Muscle of arm (tissue), 1 donor: ENCODE measurements at regions not wholly inside any gene's neighbourhood (a gene's known extent, or its start where the extent isn't known, plus 50 kb on each side); places are given as distances from the start of the nearest gene placed in this dataset.
"Not testable (repeated sequence)": the region's sequence is repeated elsewhere in the genome, so short reads cannot be mapped to it uniquely, and the experiment has no call there.

ENCODE experiments used
- DNase-seq: peaks from one replicate; pipeline ENCODE4 v3.0.0-alpha.2; 2013

GRCh38 chr7:91683823-91684222 lies 196.7 kb downstream of the MTERF1 start:
- DNase-seq: peak; percentile 15

DNA sequence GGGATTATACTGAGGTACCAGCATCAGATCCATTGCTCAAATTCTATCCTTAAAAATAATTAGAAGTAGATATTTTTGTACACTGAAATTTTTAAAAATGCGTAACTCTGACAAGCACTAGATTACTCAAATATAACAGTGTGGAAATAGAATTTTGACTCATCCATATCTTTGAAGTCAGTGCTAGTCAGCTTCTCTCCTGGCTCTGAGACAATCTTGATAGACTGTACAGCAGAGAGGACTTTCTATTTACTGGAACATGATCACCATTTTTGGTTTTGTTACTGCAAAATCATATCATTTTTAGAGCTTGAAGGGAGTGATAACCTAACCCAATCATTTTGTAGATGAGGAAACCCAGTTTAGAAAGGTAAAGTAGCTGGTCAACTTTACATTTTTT lies 195.0 kb downstream of the MTERF1 start:
- DNase-seq: no peak

- no peak for DNase-seq
These were observed 189.9 kb downstream of the MTERF1 start for GRCh38 chr7:91690541-91691070.

DNA sequence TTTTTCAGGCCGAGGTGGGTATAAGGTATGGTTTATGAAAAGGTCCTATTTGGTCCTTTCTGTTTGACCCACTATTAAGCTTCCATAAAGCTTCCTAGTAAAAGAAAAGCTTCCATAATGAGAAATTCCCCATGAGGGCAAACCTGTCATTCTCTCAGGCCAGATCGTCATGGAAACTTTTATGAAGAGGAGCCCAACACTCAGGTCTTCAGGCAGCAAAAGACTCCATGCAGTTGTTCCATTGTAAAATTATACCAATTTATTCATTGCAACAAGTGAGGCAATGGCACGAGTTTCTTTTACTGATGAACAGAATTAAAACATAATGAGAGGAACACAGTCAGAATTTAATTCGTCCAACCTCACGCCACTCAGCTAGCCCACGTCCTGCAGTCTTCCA lies 188.6 kb downstream of the MTERF1 start:
- DNase-seq: no peak

DNA sequence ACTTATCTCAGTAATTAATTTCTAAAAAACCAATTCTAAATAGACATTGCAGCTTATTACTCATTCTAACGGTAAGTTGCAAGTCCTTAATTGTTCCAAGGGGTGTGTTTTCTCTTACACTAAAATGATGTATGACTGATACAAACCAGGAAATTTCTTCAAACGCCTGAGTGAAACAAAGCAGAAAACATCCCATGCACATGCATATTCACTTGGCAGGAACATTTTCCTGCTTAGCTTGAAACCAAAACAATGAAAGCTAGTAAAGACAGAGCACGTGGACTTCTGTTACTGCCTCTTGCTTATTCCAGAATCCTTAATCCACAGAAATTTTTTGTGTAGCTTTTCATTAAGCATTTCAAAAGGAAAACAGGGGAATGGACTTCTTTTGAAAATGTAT lies 187.7 kb downstream of the MTERF1 start:
- peak; percentile 38 for DNase-seq

GRCh38 chr7:91694351-91694841 lies 186.1 kb downstream of the MTERF1 start:
- DNase-seq: peak; percentile 36

GRCh38 chr7:91710881-91711280 lies 169.6 kb downstream of the MTERF1 start:
- peak; percentile 59 for DNase-seq

GRCh38 chr7:91713669-91714068 lies 166.8 kb downstream of the MTERF1 start:
- DNase-seq: no peak

DNA sequence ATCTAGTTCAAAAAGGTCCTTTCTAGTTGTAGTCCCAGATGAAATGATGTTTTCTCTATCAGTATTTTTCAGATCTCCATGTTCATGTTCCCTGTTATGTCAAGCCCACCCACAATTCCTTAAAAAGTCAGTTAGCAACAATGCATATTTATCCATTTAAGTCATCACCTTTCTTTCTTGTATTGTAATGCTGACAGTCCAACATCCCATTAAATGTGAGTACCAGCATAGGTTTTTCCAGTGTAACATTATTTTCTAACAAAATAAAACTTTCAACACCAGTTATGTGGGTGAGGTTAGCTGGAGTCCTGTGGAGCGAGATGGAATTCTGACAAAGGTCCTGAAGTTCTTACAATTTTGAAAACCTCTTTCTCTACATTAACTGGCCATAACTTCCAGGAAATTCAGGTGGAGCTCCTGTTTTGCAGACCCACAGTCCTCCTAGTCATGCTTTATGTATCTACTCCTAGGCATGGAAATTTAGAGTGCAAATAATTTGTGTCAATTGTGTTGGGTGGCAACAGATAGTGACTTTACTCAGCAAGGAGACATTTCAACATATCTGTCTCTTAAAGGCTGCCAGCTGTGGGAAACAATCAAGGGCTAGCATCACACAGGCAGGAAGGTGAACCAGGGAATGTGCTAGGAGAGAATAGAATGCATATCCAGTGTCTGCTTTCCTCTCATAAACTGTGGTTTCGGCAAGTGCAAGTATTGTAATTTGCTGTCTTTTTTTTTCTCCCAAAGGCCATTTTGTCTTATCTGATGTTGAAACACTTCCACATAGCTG lies 162.6 kb downstream of the MTERF1 start:
- no peak for DNase-seq

GRCh38 chr7:91719008-91719407 lies 161.5 kb downstream of the MTERF1 start:
- no peak for DNase-seq

- DNase-seq: no peak
These were observed 160.1 kb downstream of the MTERF1 start for GRCh38 chr7:91720260-91720937.

GRCh38 chr7:91722831-91723230 lies 157.7 kb downstream of the MTERF1 start:
- no peak for DNase-seq

GRCh38 chr7:91729046-91729445 lies 151.5 kb downstream of the MTERF1 start:
- DNase-seq: not testable (repeated sequence)

DNA sequence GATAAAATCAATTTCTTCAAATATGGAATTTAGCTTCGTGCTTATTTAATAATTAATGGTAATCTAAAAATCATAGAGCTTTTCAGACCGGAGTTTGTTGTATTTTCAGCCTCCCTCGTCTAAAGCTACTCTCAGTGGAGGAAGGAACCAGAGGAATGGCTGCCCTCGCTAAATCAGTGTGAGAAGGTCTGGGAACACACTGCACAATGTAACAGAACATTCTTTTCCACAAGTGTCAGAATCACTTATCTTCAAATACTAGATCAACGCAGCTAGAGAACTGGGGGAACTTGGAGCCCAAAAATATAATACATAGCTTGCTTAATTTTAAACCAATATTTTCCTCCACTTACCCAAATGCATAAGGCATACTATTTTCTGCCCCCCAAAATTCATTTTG lies 148.5 kb downstream of the MTERF1 start:
- DNase-seq: no peak

DNA sequence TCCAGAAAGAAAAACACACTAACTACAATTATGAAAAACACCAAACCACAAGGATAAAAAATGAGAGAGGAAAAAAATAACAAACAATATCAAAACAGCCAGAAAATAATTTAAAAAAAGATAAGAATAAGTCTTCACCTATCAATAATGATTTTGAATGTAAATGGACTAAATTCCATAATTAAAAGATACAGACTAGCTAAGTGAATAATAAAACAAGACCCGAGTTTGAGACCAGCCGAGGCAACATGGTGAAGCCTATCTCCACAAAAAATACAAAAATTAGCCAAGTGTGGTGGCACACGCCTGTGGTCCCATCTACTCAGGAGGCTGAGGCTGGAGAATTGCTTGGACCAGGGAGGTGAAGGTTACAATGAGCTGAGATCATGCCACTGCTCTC lies 131.1 kb downstream of the MTERF1 start:
- DNase-seq: no peak

DNA sequence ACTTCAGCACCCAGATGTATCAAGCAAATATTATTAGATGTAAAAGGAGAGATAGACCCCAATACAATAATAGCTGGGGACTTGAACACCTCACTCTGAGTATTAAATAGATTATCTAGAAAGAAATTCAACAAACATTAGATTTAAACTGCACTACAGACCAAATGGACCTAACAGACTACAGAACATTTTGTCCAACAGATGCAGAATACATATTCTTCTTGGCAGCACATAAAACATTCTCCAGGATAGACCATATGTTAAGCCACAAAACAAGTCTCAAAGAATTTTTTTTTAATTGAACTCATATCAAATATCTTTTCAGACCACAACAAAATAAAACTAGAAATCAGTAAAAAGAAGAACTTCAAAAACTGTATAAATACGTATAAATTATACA lies 130.4 kb downstream of the MTERF1 start:
- no peak for DNase-seq

GRCh38 chr7:91752102-91752501 lies 128.4 kb downstream of the MTERF1 start:
- no peak for DNase-seq

GRCh38 chr7:91754280-91754679 lies 126.2 kb downstream of the MTERF1 start:
- DNase-seq: not testable (repeated sequence)

- DNase-seq: not testable (repeated sequence)
These were observed 125.4 kb downstream of the MTERF1 start for GRCh38 chr7:91755121-91755520.

DNA sequence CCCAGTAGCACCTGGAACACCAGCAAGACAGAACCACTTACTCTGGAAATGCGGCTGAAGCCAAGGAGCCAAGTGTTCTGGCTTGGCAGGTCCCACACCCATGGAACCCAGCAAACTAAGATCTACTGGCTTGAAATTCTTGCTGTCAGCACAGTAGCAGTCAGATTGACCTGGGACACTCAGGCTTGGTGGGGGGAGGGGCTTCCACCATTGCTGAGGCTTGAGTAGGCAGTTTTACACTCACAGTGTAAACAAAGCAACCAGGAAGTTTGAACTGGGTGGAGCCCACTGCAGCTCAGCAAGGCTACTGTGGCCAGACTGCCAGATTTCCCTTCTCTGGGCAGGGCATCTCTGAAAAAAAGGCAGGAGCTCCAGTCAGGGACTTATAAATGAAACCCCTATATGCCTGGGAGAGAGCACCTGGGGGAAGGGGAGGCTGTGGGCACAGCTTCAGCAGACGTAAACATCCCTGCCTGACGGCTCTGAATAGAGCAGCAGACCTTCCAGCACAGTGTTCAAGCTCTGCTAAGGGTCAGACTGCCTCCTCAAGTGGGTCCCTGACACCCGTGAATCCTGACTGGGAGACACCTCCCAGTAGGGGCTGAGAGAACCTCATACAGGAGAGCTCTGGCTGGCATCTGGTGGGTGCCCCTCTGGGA lies 121.2 kb downstream of the MTERF1 start:
- no peak for DNase-seq

DNA sequence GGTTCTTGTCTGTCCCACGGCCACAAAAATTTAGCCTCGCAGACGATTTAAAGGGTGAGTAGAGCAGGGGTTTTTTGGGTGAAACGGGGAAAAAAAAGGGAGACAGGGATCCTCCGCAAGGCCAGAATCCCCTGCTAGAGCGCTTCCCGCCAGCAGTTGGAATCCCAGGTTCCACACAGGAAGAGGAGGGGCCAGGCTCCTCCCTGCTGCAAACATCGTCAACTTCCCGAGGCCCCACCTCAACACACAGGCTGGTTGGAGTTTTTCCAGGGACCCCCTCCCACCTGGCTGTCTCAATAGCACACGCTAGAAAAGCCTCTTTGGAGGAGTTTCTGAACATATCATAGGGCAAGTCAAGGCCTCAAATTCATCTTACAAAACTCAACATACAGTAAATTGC lies 112.7 kb downstream of the MTERF1 start:
- DNase-seq: no peak

DNA sequence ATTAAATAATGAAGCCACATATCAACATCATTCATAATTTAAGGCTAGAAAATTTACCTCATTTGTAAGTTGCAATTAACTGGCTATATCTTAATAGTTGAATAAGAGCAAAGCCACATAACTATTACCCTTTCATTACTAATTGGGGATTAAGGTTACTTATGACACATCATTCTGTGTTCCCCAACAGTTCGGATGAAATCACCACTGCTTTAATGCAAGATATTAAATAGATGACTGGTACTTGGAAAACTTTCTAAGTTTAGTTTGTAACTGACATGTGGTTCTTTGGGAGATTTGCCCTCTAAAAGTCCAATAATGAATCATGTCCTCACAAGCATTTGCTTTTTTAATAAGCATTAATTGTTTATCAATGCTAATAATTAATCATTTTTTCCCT lies 109.1 kb downstream of the MTERF1 start:
- DNase-seq: no peak
